ENCODE measurements at regions not wholly inside any gene's neighbourhood (a gene's known extent, or its start where the extent isn't known, plus 50 kb on each side); places are given as distances from the start of the nearest gene placed in this dataset.
"Not testable (repeated sequence)": the region's sequence is repeated elsewhere in the genome, so short reads cannot be mapped to it uniquely, and the experiment has no call there.

DNA sequence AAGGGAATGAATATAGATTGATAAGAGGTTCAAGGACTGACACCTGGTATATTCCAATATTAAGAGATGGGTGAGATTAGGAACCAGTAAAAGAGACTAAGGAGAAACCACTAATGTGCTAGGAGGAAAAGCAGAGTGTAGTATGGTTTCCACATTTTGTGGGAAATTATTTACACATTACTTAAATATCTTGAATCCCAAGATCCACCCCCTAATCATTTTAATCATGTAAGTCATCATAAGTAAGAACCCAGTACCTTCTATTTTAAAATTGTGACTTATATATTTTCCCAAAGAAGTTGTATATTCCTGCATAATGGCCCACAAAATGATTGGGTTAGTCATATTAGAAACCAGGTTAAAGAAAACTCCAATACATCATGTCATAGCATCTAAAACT lies 122.0 kb upstream of the PRSS12 start:
- TF ChIP-seq, protein P1, sequence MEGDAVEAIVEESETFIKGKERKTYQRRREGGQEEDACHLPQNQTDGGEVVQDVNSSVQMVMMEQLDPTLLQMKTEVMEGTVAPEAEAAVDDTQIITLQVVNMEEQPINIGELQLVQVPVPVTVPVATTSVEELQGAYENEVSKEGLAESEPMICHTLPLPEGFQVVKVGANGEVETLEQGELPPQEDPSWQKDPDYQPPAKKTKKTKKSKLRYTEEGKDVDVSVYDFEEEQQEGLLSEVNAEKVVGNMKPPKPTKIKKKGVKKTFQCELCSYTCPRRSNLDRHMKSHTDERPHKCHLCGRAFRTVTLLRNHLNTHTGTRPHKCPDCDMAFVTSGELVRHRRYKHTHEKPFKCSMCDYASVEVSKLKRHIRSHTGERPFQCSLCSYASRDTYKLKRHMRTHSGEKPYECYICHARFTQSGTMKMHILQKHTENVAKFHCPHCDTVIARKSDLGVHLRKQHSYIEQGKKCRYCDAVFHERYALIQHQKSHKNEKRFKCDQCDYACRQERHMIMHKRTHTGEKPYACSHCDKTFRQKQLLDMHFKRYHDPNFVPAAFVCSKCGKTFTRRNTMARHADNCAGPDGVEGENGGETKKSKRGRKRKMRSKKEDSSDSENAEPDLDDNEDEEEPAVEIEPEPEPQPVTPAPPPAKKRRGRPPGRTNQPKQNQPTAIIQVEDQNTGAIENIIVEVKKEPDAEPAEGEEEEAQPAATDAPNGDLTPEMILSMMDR (IDR thresholded peaks at IDR 0.05), result not testable (repeated sequence)
- not testable (repeated sequence) for TF ChIP-seq POLR2AphosphoS5 (IDR thresholded peaks at IDR 0.05); POLR2A (IDR thresholded peaks at IDR 0.05); EP300 (IDR thresholded peaks at IDR 0.05; ENCODE audit: low read depth)
